ENCODE measurements at regions not wholly inside any gene's neighbourhood (a gene's known extent, or its start where the extent isn't known, plus 50 kb on each side); places are given as distances from the start of the nearest gene placed in this dataset.

- Histone ChIP-seq H3K27me3 (ENCODE audit: low read depth) (no peaks in the 10 kb centered on the region), H3K36me3 (no peaks in the 10 kb centered on the region), H3K4me1 (no peaks in the 10 kb centered on the region), H3K4me3 (no peak overlapping the region), H3K9me3 (no peaks in the 10 kb centered on the region), H3K27ac (no peak overlapping the region)
- TF ChIP-seq CTCF (IDR thresholded peaks at IDR 0.05), result no peak
- DNase-seq (no peak), ATAC-seq (no peak)
- intact Hi-C loops (cut with DNase I), result no loop called here
These were observed 1637.0 kb downstream of the EFNB2 start for GRCh38 chr13:104898484-104898883.

- Histone ChIP-seq H3K9me3 (no peaks in the 10 kb centered on the region), H3K4me1 (no peaks in the 10 kb centered on the region), H3K36me3 (no peaks in the 10 kb centered on the region), H3K27me3 (ENCODE audit: low read depth) (no peaks in the 10 kb centered on the region), H3K4me3 (no peak overlapping the region), H3K27ac (no peak overlapping the region)
- DNase-seq, result no peak
- intact Hi-C loops (cut with DNase I), result no loop called here
- no peak for TF ChIP-seq CTCF (IDR thresholded peaks at IDR 0.05)
- ATAC-seq, result no peak
These were observed 1639.9 kb downstream of the EFNB2 start for GRCh38 chr13:104895521-104895920.

GRCh38 chr13:104875038-104875754 is 1660.3 kb downstream of the EFNB2 start:
- DNase-seq (no peak), ATAC-seq (no peak)
- no peak for TF ChIP-seq CTCF (IDR thresholded peaks at IDR 0.05)
- no peak overlapping the region for H3K4me3 ChIP-seq
- H3K27me3 ChIP-seq (ENCODE audit: low read depth), result no peaks in the 10 kb centered on the region
- H3K27ac ChIP-seq, result no peak overlapping the region
- no peaks in the 10 kb centered on the region for H3K36me3 ChIP-seq
- intact Hi-C loops (cut with DNase I), result no loop called here
- H3K4me1 ChIP-seq, result no peaks in the 10 kb centered on the region
- H3K9me3 ChIP-seq, result no peaks in the 10 kb centered on the region

- ATAC-seq (no peak), DNase-seq (no peak)
- intact Hi-C loops (cut with DNase I), result no loop called here
- no peaks in the 10 kb centered on the region for H3K27me3 ChIP-seq (ENCODE audit: low read depth)
- no peak overlapping the region for H3K4me3 ChIP-seq
- H3K27ac ChIP-seq, result no peak overlapping the region
- H3K36me3 ChIP-seq, result no peaks in the 10 kb centered on the region
- H3K9me3 ChIP-seq, result no peaks in the 10 kb centered on the region
- no peak for TF ChIP-seq CTCF (IDR thresholded peaks at IDR 0.05)
- H3K4me1 ChIP-seq, result no peaks in the 10 kb centered on the region
These were observed 1663.3 kb downstream of the EFNB2 start for GRCh38 chr13:104872153-104872552.

- Histone ChIP-seq H3K4me3 (no peak overlapping the region), H3K4me1 (no peaks in the 10 kb centered on the region), H3K9me3 (no peaks in the 10 kb centered on the region), H3K27me3 (ENCODE audit: low read depth) (no peaks in the 10 kb centered on the region), H3K27ac (no peak overlapping the region), H3K36me3 (no peaks in the 10 kb centered on the region)
- intact Hi-C loops (cut with DNase I), result no loop called here
- TF ChIP-seq CTCF (IDR thresholded peaks at IDR 0.05), result no peak
- DNase-seq (no peak), ATAC-seq (no peak)
These were observed 1664.0 kb downstream of the EFNB2 start for GRCh38 chr13:104871456-104871855.
